Rectal smooth muscle tissue (tissue), 1 donor: ENCODE measurements at regions not wholly inside any gene's neighbourhood (a gene's known extent, or its start where the extent isn't known, plus 50 kb on each side); places are given as distances from the start of the nearest gene placed in this dataset.
"Not testable (repeated sequence)": the region's sequence is repeated elsewhere in the genome, so short reads cannot be mapped to it uniquely, and the experiment has no call there.

Experiments
- H3K27ac ChIP-seq: one replicate; pipeline ENCODE4 v1.7.0; 2013; ENCODE audit warnings: low read depth, low read length, inconsistent platforms
- H3K27me3 ChIP-seq: one replicate; pipeline ENCODE4 v1.7.0; 2013; ENCODE audit warnings: low read length; ENCODE audit not compliant: control insufficient read depth, insufficient read depth
- H3K36me3 ChIP-seq: one replicate; pipeline ENCODE4 v1.7.0; 2013; ENCODE audit warnings: low read length; ENCODE audit not compliant: control insufficient read depth, insufficient read depth
- H3K4me1 ChIP-seq: one replicate; pipeline ENCODE4 v1.7.0; 2013; ENCODE audit warnings: low read length; ENCODE audit not compliant: control insufficient read depth, insufficient read depth
- H3K4me3 ChIP-seq: one replicate; pipeline ENCODE4 v1.7.0; 2013; ENCODE audit warnings: low read length
- H3K9ac ChIP-seq: one replicate; pipeline ENCODE4 v1.7.0; 2013; ENCODE audit warnings: low read length

GRCh38 chr4:100631281-100631968 lies 113.6 kb upstream of the EMCN start:
- H3K4me1 ChIP-seq, result no peaks in the 10 kb centered on the region

DNA sequence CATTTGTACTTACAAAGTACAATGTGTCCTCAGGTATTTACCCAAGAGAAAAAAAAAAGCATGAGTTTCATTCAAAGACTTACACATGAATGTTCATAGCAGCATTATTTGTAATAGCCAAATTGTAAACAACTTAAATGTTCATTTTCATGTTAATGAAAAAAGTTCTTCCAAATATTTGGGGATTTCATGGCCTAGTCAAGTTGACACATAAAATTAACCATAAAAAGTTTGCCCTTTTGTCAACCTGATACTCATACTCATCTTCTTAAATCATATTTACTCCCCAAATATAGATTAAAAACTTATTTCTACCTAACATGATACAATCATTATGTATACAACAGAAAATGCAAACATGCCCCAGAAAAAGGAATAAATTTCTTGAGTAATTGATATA lies 112.5 kb upstream of the EMCN start:
- Histone ChIP-seq H3K36me3 (no peaks in the 10 kb centered on the region), H3K4me3 (no peak overlapping the region), H3K27me3 (no peaks in the 10 kb centered on the region), H3K4me1 (no peaks in the 10 kb centered on the region), H3K27ac (no peak overlapping the region), H3K9ac (no peak overlapping the region)

More at GRCh38 chr4:100631281-100631968, 113.6 kb upstream of the EMCN start:
- no peaks in the 10 kb centered on the region for H3K27me3 ChIP-seq
- H3K36me3 ChIP-seq, result no peaks in the 10 kb centered on the region
- no peak overlapping the region for H3K9ac ChIP-seq
- no peak overlapping the region for H3K27ac ChIP-seq
- no peak overlapping the region for H3K4me3 ChIP-seq

DNA sequence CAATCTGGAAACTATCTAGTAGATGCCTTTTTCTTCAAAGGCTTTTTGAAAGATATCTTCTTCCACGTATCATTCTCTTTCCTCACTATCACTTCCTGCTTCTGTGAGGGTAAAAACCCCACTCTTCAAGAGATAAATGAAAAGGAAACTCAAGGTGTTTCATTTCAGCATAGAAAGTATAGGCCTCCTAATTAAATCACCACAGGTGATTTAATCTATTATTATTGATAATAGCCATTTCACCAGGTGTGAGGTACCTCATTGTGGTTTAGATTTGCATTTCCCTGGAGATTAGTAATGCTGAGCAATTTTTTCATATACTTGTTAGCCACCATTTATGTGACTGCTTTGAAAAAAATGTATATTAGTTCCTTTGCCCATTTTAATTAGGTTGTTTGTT lies 92.0 kb upstream of the EMCN start:
- H3K27ac ChIP-seq, result no peak overlapping the region
- no peak overlapping the region for H3K4me3 ChIP-seq
- H3K36me3 ChIP-seq, result no peaks in the 10 kb centered on the region
- no peak overlapping the region for H3K9ac ChIP-seq
- H3K27me3 ChIP-seq, result no peaks in the 10 kb centered on the region
- H3K4me1 ChIP-seq, result no peaks in the 10 kb centered on the region

- not testable (repeated sequence) for H3K4me1 ChIP-seq, H3K27ac ChIP-seq, H3K9ac ChIP-seq, H3K4me3 ChIP-seq, H3K27me3 ChIP-seq, H3K36me3 ChIP-seq
Observed at GRCh38 chr4:100608651-100609050, 90.8 kb upstream of the EMCN start.

GRCh38 chr4:100605144-100605543 lies 87.3 kb upstream of the EMCN start:
- no peak overlapping the region for H3K27ac ChIP-seq
- no peaks in the 10 kb centered on the region for H3K27me3 ChIP-seq
- H3K4me1 ChIP-seq, result no peaks in the 10 kb centered on the region
- no peaks in the 10 kb centered on the region for H3K36me3 ChIP-seq
- no peak overlapping the region for H3K4me3 ChIP-seq
- no peak overlapping the region for H3K9ac ChIP-seq

GRCh38 chr4:100593935-100594334 lies 76.1 kb upstream of the EMCN start:
- no peak overlapping the region for H3K27ac ChIP-seq
- peaks cover 2% of the 10 kb centered on the region for H3K4me1 ChIP-seq
- H3K9ac ChIP-seq, result no peak overlapping the region
- H3K4me3 ChIP-seq, result no peak overlapping the region
- H3K36me3 ChIP-seq, result no peaks in the 10 kb centered on the region
- H3K27me3 ChIP-seq, result no peaks in the 10 kb centered on the region

DNA sequence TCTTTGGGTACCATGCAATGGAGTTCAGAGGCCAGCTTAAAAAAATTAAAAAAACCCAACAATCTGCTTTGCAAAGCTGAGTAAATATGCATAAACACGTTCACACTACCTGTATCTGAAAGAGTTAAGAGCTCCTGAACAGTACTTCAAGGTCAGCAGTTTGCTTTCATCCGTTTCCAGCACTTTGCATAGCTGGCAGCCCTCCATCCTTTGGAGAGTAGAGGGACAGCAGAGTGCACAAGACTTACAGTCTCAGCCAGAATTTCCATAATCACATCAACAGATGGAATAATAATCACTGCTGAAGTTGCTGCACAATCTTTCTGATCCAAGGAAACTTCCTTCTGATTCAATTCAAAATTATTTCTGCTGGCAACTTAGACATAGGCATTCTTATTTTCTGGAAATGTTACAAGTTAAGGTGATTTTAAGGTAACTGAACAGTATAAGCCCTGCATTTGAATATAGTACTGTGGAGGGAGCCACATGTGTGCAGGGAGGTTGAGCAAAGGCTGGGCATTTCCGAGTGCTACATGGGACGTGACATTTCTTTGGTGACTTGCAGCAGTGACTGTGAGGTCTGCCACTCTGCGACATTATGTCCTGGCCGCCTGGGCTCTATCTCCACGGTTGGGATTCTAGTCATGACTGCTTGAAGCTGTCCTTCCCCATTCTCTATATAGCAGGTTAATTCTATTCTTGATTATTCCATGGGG lies 73.5 kb upstream of the EMCN start:
- no peak overlapping the region for H3K9ac ChIP-seq
- no peak overlapping the region for H3K4me3 ChIP-seq
- H3K27me3 ChIP-seq, result no peaks in the 10 kb centered on the region
- H3K27ac ChIP-seq, result no peak overlapping the region
- H3K36me3 ChIP-seq, result no peaks in the 10 kb centered on the region
- peaks cover 2% of the 10 kb centered on the region for H3K4me1 ChIP-seq

GRCh38 chr4:100590325-100590724 lies 72.5 kb upstream of the EMCN start:
- Histone ChIP-seq H3K4me3 (no peak overlapping the region), H3K27ac (no peak overlapping the region), H3K9ac (no peak overlapping the region), H3K4me1 (peaks cover 2% of the 10 kb centered on the region), H3K36me3 (no peaks in the 10 kb centered on the region), H3K27me3 (no peaks in the 10 kb centered on the region)

DNA sequence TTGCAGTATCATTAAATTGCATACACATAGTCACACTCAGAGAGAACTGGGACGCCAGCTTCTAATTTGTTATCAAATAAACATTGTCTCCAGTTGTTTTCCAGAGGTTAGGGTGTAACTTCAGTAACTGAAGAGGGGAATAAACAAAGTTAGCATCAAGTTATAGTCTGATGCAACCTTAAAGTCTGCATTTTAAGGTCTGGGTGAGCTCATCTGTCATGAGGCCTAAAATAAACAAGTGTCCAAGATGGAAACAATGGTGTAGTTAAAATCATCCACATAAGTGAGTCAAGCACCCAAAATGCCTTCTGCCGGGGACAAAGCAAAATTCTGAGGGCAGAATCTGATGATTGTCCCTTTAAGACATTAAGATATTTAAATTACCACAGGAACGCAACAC lies 70.3 kb upstream of the EMCN start:
- Histone ChIP-seq H3K27ac (no peak overlapping the region), H3K9ac (no peak overlapping the region), H3K4me1 (peaks cover 2% of the 10 kb centered on the region), H3K27me3 (no peaks in the 10 kb centered on the region), H3K36me3 (no peaks in the 10 kb centered on the region), H3K4me3 (no peak overlapping the region)

DNA sequence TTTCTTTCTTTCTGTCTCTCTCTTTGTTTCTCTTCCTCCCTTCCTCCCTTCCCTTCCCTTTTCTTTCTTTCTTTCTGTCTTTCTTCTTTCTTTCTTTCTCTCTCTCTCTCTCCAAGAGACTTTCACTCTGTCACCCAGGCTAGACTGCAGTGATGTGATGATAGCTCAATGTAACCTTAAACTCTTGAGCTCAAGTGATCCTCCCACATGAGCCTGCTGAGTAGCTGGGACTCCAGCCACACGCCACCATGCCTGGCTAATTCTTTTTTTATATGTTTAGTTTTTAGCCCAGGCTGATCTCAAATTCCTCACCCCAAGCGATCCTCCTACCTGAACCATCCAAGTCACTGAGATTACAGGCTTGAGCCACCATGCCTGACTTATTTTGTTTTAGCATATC lies 64.3 kb upstream of the EMCN start:
- Histone ChIP-seq H3K27ac (no peak overlapping the region), H3K4me1 (no peaks in the 10 kb centered on the region), H3K36me3 (no peaks in the 10 kb centered on the region), H3K27me3 (no peaks in the 10 kb centered on the region), H3K4me3 (no peak overlapping the region), H3K9ac (no peak overlapping the region)

GRCh38 chr4:100581337-100581736 lies 63.5 kb upstream of the EMCN start:
- H3K27me3 ChIP-seq, result no peaks in the 10 kb centered on the region
- H3K4me1 ChIP-seq, result no peaks in the 10 kb centered on the region
- no peak overlapping the region for H3K27ac ChIP-seq
- H3K36me3 ChIP-seq, result no peaks in the 10 kb centered on the region
- H3K9ac ChIP-seq, result no peak overlapping the region
- H3K4me3 ChIP-seq, result no peak overlapping the region

GRCh38 chr4:100576570-100576969 lies 58.7 kb upstream of the EMCN start:
- no peak overlapping the region for H3K4me3 ChIP-seq
- H3K36me3 ChIP-seq, result no peaks in the 10 kb centered on the region
- no peaks in the 10 kb centered on the region for H3K27me3 ChIP-seq
- no peaks in the 10 kb centered on the region for H3K4me1 ChIP-seq
- H3K9ac ChIP-seq, result no peak overlapping the region
- no peak overlapping the region for H3K27ac ChIP-seq

GRCh38 chr4:100574607-100575006 lies 56.8 kb upstream of the EMCN start:
- no peaks in the 10 kb centered on the region for H3K36me3 ChIP-seq
- H3K4me3 ChIP-seq, result no peak overlapping the region
- H3K9ac ChIP-seq, result no peak overlapping the region
- H3K4me1 ChIP-seq, result no peaks in the 10 kb centered on the region
- H3K27ac ChIP-seq, result no peak overlapping the region
- H3K27me3 ChIP-seq, result no peaks in the 10 kb centered on the region
